Osteocyte (in vitro differentiated cells): ENCODE measurements at regions not wholly inside any gene's neighbourhood (a gene's known extent, or its start where the extent isn't known, plus 50 kb on each side); places are given as distances from the start of the nearest gene placed in this dataset.

Experiments used
- DNase-seq: peaks from one replicate; pipeline ENCODE4 v3.0.0; 2021; ENCODE audit warnings: mixed read lengths; ENCODE audit not compliant: unreplicated experiment; ENCODE audit errors: extremely low spot score
- H3K27ac Mint-ChIP-seq: one replicate; pipeline ENCODE4 v1.8.0; 2021; ENCODE audit warnings: mild to moderate bottlenecking, mixed read lengths; ENCODE audit not compliant: unreplicated experiment
- H3K27me3 Mint-ChIP-seq: one replicate; pipeline ENCODE4 v1.8.0; 2021; ENCODE audit warnings: mixed read lengths; ENCODE audit not compliant: unreplicated experiment
- H3K36me3 Mint-ChIP-seq: one replicate; pipeline ENCODE4 v1.8.0; 2021; ENCODE audit warnings: mixed read lengths; ENCODE audit not compliant: unreplicated experiment
- H3K4me1 Mint-ChIP-seq: one replicate; pipeline ENCODE4 v1.8.0; 2021; ENCODE audit warnings: mixed read lengths; ENCODE audit not compliant: unreplicated experiment
- H3K4me3 Mint-ChIP-seq: one replicate; pipeline ENCODE4 v1.8.0; 2021; ENCODE audit warnings: mild to moderate bottlenecking, moderate library complexity, mixed read lengths; ENCODE audit not compliant: unreplicated experiment
- H3K9me3 Mint-ChIP-seq: one replicate; pipeline ENCODE4 v1.8.0; 2021; ENCODE audit warnings: mixed read lengths; ENCODE audit not compliant: unreplicated experiment
- CTCF ChIP-seq: fragments of 200-600 bp; sonication (generic); IDR thresholded peaks from 2 replicates; pipeline ENCODE4 v1.5.0; 2021; ENCODE audit warnings: antibody characterized with exemption, mild to moderate bottlenecking, moderate library complexity

GRCh38 chr11:42543844-42544419 is 767.9 kb upstream of the API5 start:
- Mint-ChIP-seq H3K36me3 (no peaks in the 10 kb centered on the region), H3K27me3 (no peaks in the 10 kb centered on the region), H3K4me3 (no peak overlapping the region), H3K4me1 (no peaks in the 10 kb centered on the region), H3K9me3 (peaks cover 9% of the 10 kb centered on the region), H3K27ac (no peak overlapping the region)
- TF ChIP-seq CTCF: no peak
- no peak for DNase-seq

GRCh38 chr11:42544726-42545125 is 767.1 kb upstream of the API5 start:
- H3K4me1 Mint-ChIP-seq: no peaks in the 10 kb centered on the region
- H3K27me3 Mint-ChIP-seq: no peaks in the 10 kb centered on the region
- no peak overlapping the region for H3K4me3 Mint-ChIP-seq
- H3K27ac Mint-ChIP-seq: no peak overlapping the region
- DNase-seq: no peak
- H3K9me3 Mint-ChIP-seq: peaks cover 3% of the 10 kb centered on the region
- H3K36me3 Mint-ChIP-seq: no peaks in the 10 kb centered on the region
- TF ChIP-seq CTCF: no peak

- Mint-ChIP-seq H3K9me3 (no peaks in the 10 kb centered on the region), H3K36me3 (no peaks in the 10 kb centered on the region), H3K27me3 (no peaks in the 10 kb centered on the region), H3K4me1 (no peaks in the 10 kb centered on the region), H3K27ac (no peak overlapping the region), H3K4me3 (no peak overlapping the region)
- TF ChIP-seq CTCF: no peak
- no peak for DNase-seq
Observed at GRCh38 chr11:42545954-42546353, 765.8 kb upstream of the API5 start.

- Mint-ChIP-seq H3K4me1 (no peaks in the 10 kb centered on the region), H3K27ac (no peak overlapping the region), H3K36me3 (no peaks in the 10 kb centered on the region), H3K9me3 (no peaks in the 10 kb centered on the region), H3K4me3 (no peak overlapping the region), H3K27me3 (no peaks in the 10 kb centered on the region)
- TF ChIP-seq CTCF: no peak
- DNase-seq: no peak
Observed at GRCh38 chr11:42552786-42553185, 759.0 kb upstream of the API5 start.

- Mint-ChIP-seq H3K9me3 (peaks cover 4% of the 10 kb centered on the region), H3K27me3 (no peaks in the 10 kb centered on the region), H3K27ac (no peak overlapping the region), H3K4me1 (no peaks in the 10 kb centered on the region), H3K4me3 (no peak overlapping the region), H3K36me3 (no peaks in the 10 kb centered on the region)
- DNase-seq: no peak
- TF ChIP-seq CTCF: no peak
Observed at GRCh38 chr11:42555190-42555589, 756.6 kb upstream of the API5 start.
